Hepatocyte (in vitro differentiated cells): ENCODE measurements at regions not wholly inside any gene's neighbourhood (a gene's known extent, or its start where the extent isn't known, plus 50 kb on each side); places are given as distances from the start of the nearest gene placed in this dataset.

Experiments used
- DNase-seq: peaks from one replicate; pipeline ENCODE4 v3.0.0-alpha.2; 2016; ENCODE audit warnings: low spot score
- H2AFZ ChIP-seq: fragments of 200-600 bp; sonication (generic); 2 replicates; pipeline ENCODE4 v1.6.0; 2016; ENCODE audit warnings: antibody characterized with exemption, mild to moderate bottlenecking
- H3K27ac ChIP-seq: fragments of 200-600 bp; sonication (generic); 2 replicates; pipeline ENCODE4 v1.5.1; 2016; ENCODE audit warnings: mild to moderate bottlenecking
- H3K27me3 ChIP-seq: fragments of 200-600 bp; sonication (generic); 2 replicates; pipeline ENCODE4 v1.6.1; 2016
- H3K36me3 ChIP-seq: fragments of 200-600 bp; sonication (generic); replicated peaks from 2 replicates; pipeline ENCODE4 v1.5.1; 2016; ENCODE audit warnings: low read depth; ENCODE audit not compliant: insufficient read depth
- H3K4me1 ChIP-seq: fragments of 200-600 bp; sonication (generic); 2 replicates; pipeline ENCODE4 v1.5.1; 2016; ENCODE audit warnings: mild to moderate bottlenecking, moderate library complexity; ENCODE audit not compliant: insufficient read depth
- H3K4me2 ChIP-seq: fragments of 200-600 bp; sonication (generic); 2 replicates; pipeline ENCODE4 v1.6.0; 2016
- H3K4me3 ChIP-seq: fragments of 200-600 bp; sonication (generic); 2 replicates; pipeline ENCODE4 v1.5.1; 2016; ENCODE audit warnings: mild to moderate bottlenecking
- H3K79me2 ChIP-seq: fragments of 200-600 bp; sonication (generic); 2 replicates; pipeline ENCODE4 v1.6.0; 2017; ENCODE audit warnings: mild to moderate bottlenecking
- H3K9me2 ChIP-seq: fragments of 200-600 bp; sonication (generic); replicated peaks from 2 replicates; pipeline ENCODE4 v1.6.0; 2017; ENCODE audit warnings: mild to moderate bottlenecking; ENCODE audit not compliant: insufficient read depth
- H3K9me3 ChIP-seq: fragments of 200-600 bp; sonication (generic); 2 replicates; pipeline ENCODE4 v1.5.1; 2016; ENCODE audit warnings: low read depth, mild to moderate bottlenecking
- H4K20me1 ChIP-seq: fragments of 200-600 bp; sonication (generic); 2 replicates; pipeline ENCODE4 v1.6.0; 2016; ENCODE audit warnings: mild to moderate bottlenecking; ENCODE audit not compliant: insufficient read depth, poor library complexity, severe bottlenecking
- EZH2 ChIP-seq: fragments of 200-600 bp; sonication (generic); IDR thresholded peaks from 2 replicates; pipeline ENCODE4 v1.6.1; 2016; ENCODE audit warnings: antibody characterized with exemption, mild to moderate bottlenecking, borderline replicate concordance
- EZH2phosphoT487 ChIP-seq: fragments of 200-600 bp; sonication (generic); IDR thresholded peaks from one replicate; pipeline ENCODE4 v1.6.1; 2018; ENCODE audit warnings: antibody characterized with exemption, mild to moderate bottlenecking, low read depth, moderate library complexity; ENCODE audit not compliant: unreplicated experiment, severe bottlenecking
- WGBS: methylation state at CpG from one replicate; pipeline ENCODE4 v1.1.6; 2016; ENCODE audit warnings: low lambda C conversion rate; ENCODE audit errors: missing lambda C conversion rate; 5-methylcytosine and 5-hydroxymethylcytosine counted together
- TF ChIP-seq, protein P1 (sequence below): fragments of 200-600 bp; sonication (generic); IDR thresholded peaks from 2 replicates; pipeline ENCODE4 v1.5.1; 2016; ENCODE audit warnings: antibody characterized with exemption, mild to moderate bottlenecking; ENCODE audit not compliant: poor library complexity

DNA sequence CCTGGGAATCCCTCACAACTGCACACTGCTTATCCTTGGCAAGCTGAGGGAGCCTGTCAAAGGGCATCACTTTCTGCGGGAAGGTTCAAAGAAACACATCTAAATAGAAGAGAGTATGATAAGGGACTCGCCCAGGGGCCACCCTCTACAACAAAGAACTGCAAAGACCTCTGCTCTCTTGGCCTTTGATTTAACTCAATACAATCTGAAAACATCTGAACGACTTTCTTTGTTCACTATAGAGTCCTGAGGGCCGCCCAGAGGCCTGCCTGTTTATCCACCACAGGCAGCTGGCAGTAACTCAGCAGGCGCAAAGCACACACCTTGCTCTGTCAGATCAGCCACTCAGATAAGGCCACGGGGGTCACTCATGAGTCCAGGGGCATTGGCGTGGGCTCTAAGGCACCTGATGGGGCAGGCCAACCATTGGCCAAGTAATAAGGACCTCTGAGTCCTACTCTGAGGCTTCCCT lies 139.3 kb downstream of the UNC5CL start:
- Histone ChIP-seq H3K4me3 (no peak overlapping the region), H3K27me3 (no peaks in the 10 kb centered on the region), H3K27ac (no peak overlapping the region), H3K79me2 (no peaks in the 10 kb centered on the region), H3K9me2 (no peaks in the 10 kb centered on the region), H3K4me1 (peaks cover 3% of the 10 kb centered on the region), H3K4me2 (no peak overlapping the region), H3K36me3 (no peaks in the 10 kb centered on the region), H3K9me3 (no peaks in the 10 kb centered on the region), H4K20me1 (no peaks in the 10 kb centered on the region), H2AFZ (no peak overlapping the region)
- peak; percentile 29 for DNase-seq
- WGBS = 46% methylated on average over 7 of the region's 7 CpGs
- TF ChIP-seq EZH2 = no peak
- TF ChIP-seq EZH2phosphoT487 = no peak
- TF ChIP-seq, protein P1, sequence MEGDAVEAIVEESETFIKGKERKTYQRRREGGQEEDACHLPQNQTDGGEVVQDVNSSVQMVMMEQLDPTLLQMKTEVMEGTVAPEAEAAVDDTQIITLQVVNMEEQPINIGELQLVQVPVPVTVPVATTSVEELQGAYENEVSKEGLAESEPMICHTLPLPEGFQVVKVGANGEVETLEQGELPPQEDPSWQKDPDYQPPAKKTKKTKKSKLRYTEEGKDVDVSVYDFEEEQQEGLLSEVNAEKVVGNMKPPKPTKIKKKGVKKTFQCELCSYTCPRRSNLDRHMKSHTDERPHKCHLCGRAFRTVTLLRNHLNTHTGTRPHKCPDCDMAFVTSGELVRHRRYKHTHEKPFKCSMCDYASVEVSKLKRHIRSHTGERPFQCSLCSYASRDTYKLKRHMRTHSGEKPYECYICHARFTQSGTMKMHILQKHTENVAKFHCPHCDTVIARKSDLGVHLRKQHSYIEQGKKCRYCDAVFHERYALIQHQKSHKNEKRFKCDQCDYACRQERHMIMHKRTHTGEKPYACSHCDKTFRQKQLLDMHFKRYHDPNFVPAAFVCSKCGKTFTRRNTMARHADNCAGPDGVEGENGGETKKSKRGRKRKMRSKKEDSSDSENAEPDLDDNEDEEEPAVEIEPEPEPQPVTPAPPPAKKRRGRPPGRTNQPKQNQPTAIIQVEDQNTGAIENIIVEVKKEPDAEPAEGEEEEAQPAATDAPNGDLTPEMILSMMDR = no peak

DNA sequence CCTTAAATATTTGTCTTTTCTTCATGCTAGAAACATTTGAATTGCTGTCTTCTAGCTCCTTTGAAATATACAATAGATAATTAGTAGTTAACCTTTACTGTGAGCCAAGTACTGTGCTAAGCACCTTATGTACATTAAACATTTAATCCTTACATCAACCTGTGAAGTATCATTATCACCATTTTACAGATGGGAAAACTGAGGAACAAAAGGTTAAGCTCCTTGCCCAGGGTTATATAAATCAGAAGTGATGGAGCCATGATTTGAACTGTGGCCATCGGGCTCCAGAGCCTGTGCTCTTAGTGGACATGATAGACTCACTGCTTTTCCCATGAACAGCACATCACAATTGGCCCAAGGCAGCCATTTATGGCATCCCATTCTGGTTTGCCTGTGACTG lies 140.9 kb downstream of the UNC5CL start:
- Histone ChIP-seq H3K9me2 (no peaks in the 10 kb centered on the region), H3K4me3 (no peak overlapping the region), H3K79me2 (no peaks in the 10 kb centered on the region), H3K27ac (no peak overlapping the region), H3K27me3 (no peaks in the 10 kb centered on the region), H3K4me2 (no peak overlapping the region), H3K36me3 (no peaks in the 10 kb centered on the region), H3K9me3 (no peaks in the 10 kb centered on the region), H4K20me1 (no peaks in the 10 kb centered on the region), H3K4me1 (peaks cover 3% of the 10 kb centered on the region), H2AFZ (no peak overlapping the region)
- DNase-seq = no peak
- 95% methylated on average over 1 of the region's 1 CpG for WGBS
- no peak for TF ChIP-seq EZH2phosphoT487
- TF ChIP-seq, protein P1 = no peak
- no peak for TF ChIP-seq EZH2

DNA sequence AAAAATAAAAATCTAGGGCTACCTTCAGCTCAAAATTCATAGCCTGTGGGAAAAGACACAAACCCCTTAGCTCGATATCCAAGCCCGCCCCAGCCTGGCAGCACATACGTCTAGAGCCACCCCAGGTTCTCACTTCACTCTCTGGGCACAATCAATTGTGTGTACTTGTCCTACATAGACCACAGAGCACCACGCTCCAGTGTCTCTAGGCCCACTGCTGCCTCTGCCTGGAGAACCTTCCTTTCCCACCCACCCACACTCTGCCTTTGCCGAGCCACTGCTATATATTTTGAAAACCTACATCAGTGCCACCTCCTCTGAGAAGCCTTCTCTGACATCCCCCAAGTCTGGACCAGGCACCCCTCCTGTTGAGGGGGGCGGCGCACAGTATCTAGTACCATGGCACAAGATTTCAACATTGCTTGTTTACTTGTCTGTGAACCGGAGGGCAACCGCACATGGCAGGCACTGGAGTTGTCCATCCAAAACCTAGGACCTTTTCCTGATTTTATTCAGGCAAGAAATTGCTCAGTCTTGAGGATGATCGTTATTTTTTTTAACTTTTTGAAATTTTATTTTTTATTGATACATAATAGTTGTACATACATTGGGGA lies 141.5 kb downstream of the UNC5CL start:
- H3K79me2 ChIP-seq = no peaks in the 10 kb centered on the region
- H3K27me3 ChIP-seq = no peaks in the 10 kb centered on the region
- H3K9me3 ChIP-seq = no peaks in the 10 kb centered on the region
- TF ChIP-seq EZH2phosphoT487 = no peak
- TF ChIP-seq, protein P1 = no peak
- TF ChIP-seq EZH2 = no peak
- 92% methylated on average over 10 of the region's 10 CpGs for WGBS
- H4K20me1 ChIP-seq = no peaks in the 10 kb centered on the region
- peaks cover 3% of the 10 kb centered on the region for H3K4me1 ChIP-seq
- no peaks in the 10 kb centered on the region for H3K9me2 ChIP-seq
- H3K4me3 ChIP-seq = no peak overlapping the region
- no peak for DNase-seq
- no peak overlapping the region for H3K4me2 ChIP-seq
- H2AFZ ChIP-seq = no peak overlapping the region
- H3K36me3 ChIP-seq = no peaks in the 10 kb centered on the region
- H3K27ac ChIP-seq = no peak overlapping the region
